Suppressor macrophage treated with lipopolysaccharide for 4 hours (primary cell): ENCODE measurements at regions not wholly inside any gene's neighbourhood (a gene's known extent, or its start where the extent isn't known, plus 50 kb on each side); places are given as distances from the start of the nearest gene placed in this dataset.
"Not testable (repeated sequence)": the region's sequence is repeated elsewhere in the genome, so short reads cannot be mapped to it uniquely, and the experiment has no call there.

Experiments used
- DNase-seq: peaks from one replicate; pipeline ENCODE4 v3.0.0-alpha.2; 2020

- no peak for DNase-seq
Measured at GRCh38 chr3:82141592-82141991, 380.1 kb upstream of the GBE1 start.

GRCh38 chr3:82137861-82138260, 376.4 kb upstream of the GBE1 start:
- no peak for DNase-seq

- no peak for DNase-seq
Measured at GRCh38 chr3:82137050-82137449, 375.6 kb upstream of the GBE1 start.

GRCh38 chr3:82133070-82133606, 371.7 kb upstream of the GBE1 start:
- DNase-seq, result peak; percentile 59

GRCh38 chr3:82132210-82133069, 371.0 kb upstream of the GBE1 start:
- no peak for DNase-seq

- peak; percentile 82 for DNase-seq
Measured at GRCh38 chr3:82130046-82130445, 368.6 kb upstream of the GBE1 start.

- no peak for DNase-seq
Measured at GRCh38 chr3:82129221-82129801, 367.9 kb upstream of the GBE1 start.

GRCh38 chr3:82128271-82128670, 366.8 kb upstream of the GBE1 start:
- DNase-seq, result no peak

GRCh38 chr3:82122554-82123345, 361.3 kb upstream of the GBE1 start:
- no peak for DNase-seq

- DNase-seq, result no peak
Measured at GRCh38 chr3:82114589-82114988, 353.1 kb upstream of the GBE1 start.

GRCh38 chr3:82110721-82111120, 349.3 kb upstream of the GBE1 start:
- not testable (repeated sequence) for DNase-seq

GRCh38 chr3:82103241-82103640, 341.8 kb upstream of the GBE1 start:
- DNase-seq, result no peak

- DNase-seq, result no peak
Measured at GRCh38 chr3:82100378-82100777, 338.9 kb upstream of the GBE1 start.

GRCh38 chr3:82093641-82094040, 332.2 kb upstream of the GBE1 start:
- no peak for DNase-seq

GRCh38 chr3:82088749-82089148, 327.3 kb upstream of the GBE1 start:
- peak; percentile 9 for DNase-seq

- no peak for DNase-seq
Measured at GRCh38 chr3:82087958-82088357, 326.5 kb upstream of the GBE1 start.

- DNase-seq, result no peak
Measured at GRCh38 chr3:82085851-82086475, 324.5 kb upstream of the GBE1 start.

GRCh38 chr3:82085356-82085755, 323.9 kb upstream of the GBE1 start:
- DNase-seq, result no peak

- no peak for DNase-seq
Measured at GRCh38 chr3:82084824-82085223, 323.4 kb upstream of the GBE1 start.

- no peak for DNase-seq
Measured at GRCh38 chr3:82082796-82083195, 321.4 kb upstream of the GBE1 start.

GRCh38 chr3:82081351-82081750, 319.9 kb upstream of the GBE1 start:
- DNase-seq, result no peak

GRCh38 chr3:82080792-82081191, 319.3 kb upstream of the GBE1 start:
- no peak for DNase-seq

GRCh38 chr3:82080261-82080660, 318.8 kb upstream of the GBE1 start:
- DNase-seq, result no peak
